Pancreas (tissue), 10 donors: ENCODE measurements at regions not wholly inside any gene's neighbourhood (a gene's known extent, or its start where the extent isn't known, plus 50 kb on each side); places are given as distances from the start of the nearest gene placed in this dataset.
"Not testable (repeated sequence)": the region's sequence is repeated elsewhere in the genome, so short reads cannot be mapped to it uniquely, and the experiment has no call there.

Experiments
- ATAC-seq, 4 donors: fragments of 200-7000 bp; cut with Tn5 transposase; one replicate each; pipeline versions ENCODE4 v1.8.0 to v1.9.1; 2020; ENCODE audit warnings: mild to moderate bottlenecking in 4 of 4, moderate library complexity in 4 of 4
- DNase-seq, 6 donors: peaks; one replicate each; pipeline ENCODE4 v3.0.0-alpha.2; 2020
- FAIRE-seq: peaks from 2 replicates; lab custom pipeline; 2012; peaks lifted over from hg19 to GRCh38; lab: Jason Lieb, UNC
- H3K27ac ChIP-seq, 4 donors: fragments of 200-600 bp; sonication (generic); 1 replicate in 3 of 4; 2 replicates in 1 of 4; pipeline versions ENCODE4 v1.5.0 to v1.8.0; 2020
- H3K27me3 ChIP-seq, 4 donors: fragments of 200-600 bp; one replicate each; pipeline ENCODE4 v1.8.0; 2021
- H3K36me3 ChIP-seq, 3 donors: fragments of 200-600 bp; sonication (generic) in 1 of 3; one replicate each; pipeline versions ENCODE4 v1.5.0 to v1.8.0; 2020 to 2021
- H3K4me1 ChIP-seq, 3 donors: fragments of 200-600 bp; one replicate each; pipeline ENCODE4 v1.8.0; 2021
- H3K4me3 ChIP-seq, 4 donors: fragments of 200-600 bp; sonication (generic) in 2 of 4; one replicate each; pipeline versions ENCODE4 v1.5.0 to v1.8.0; 2020 to 2021
- H3K9me3 ChIP-seq, 4 donors: fragments of 200-600 bp; one replicate each; pipeline ENCODE4 v1.8.0; 2021
- CTCF ChIP-seq, 4 donors: fragments of 200-600 bp; sonication (generic) in 3 of 4; IDR thresholded peaks; one replicate each; pipeline versions ENCODE4 v1.5.0 to v1.8.0; 2021; ENCODE audit warnings: antibody characterized with exemption in 4 of 4
- WGBS, 2 donors: extraction: QIAGEN DNeasy Blood & Tissue Kit; methylation state at CpG; one replicate each; pipeline ENCODE4 v1.1.7; 2013; 5-methylcytosine and 5-hydroxymethylcytosine counted together
- intact Hi-C, 3 donors: fragments of 100-400 bp; cut with DNase I; formaldehyde crosslinking; loops; one replicate each; pipeline versions ENCODE4 v1.11.1 to v1.14.2; 2022
- donor health status: healthy with polysubstance abuse.
- donor health status: DM: no; HTN: no; CAD: no; lungs with moderate emphysema.
- donor health status: DM: no; HTN: no; CAD: no.
- donor health status: control.
- donor health status: control.
- donor health status: Bipolar disorder and iron deficiency.
- donor health status: DM: yes; HTN: yes; CAD: no.
- donor health status: DM: no; HTN: no; CAD: no.
- donor health status: DM: no; HTN: no; CAD: no.
- donor health status: DM: yes; HTN: yes; CAD: no.

GRCh38 chr14:30410986-30411385 lies 148.0 kb upstream of the G2E3 start:
- no peak overlapping the region for H3K4me3 ChIP-seq
- H3K9me3 ChIP-seq, result no peaks in the 10 kb centered on the region
- FAIRE-seq (no peak), ATAC-seq (no peak), DNase-seq (no peak)
- no peaks in the 10 kb centered on the region for H3K27me3 ChIP-seq
- intact Hi-C loops, result no loop called here
- 71 to 80% methylated on average over 4 of the region's 4 CpGs for WGBS, 2 donors
- no peaks in the 10 kb centered on the region for H3K36me3 ChIP-seq
- H3K27ac ChIP-seq, result no peak overlapping the region
- no peaks in the 10 kb centered on the region for H3K4me1 ChIP-seq
- no peak for TF ChIP-seq CTCF (IDR thresholded peaks at IDR 0.05)

GRCh38 chr14:30413184-30413583 lies 145.8 kb upstream of the G2E3 start:
- FAIRE-seq, H3K27me3 ChIP-seq, H3K36me3 ChIP-seq, H3K4me3 ChIP-seq, ATAC-seq, H3K4me1 ChIP-seq, H3K9me3 ChIP-seq, DNase-seq, H3K27ac ChIP-seq, intact Hi-C loops: not testable (repeated sequence)
- 89 to 92% methylated on average over 8 of the region's 8 CpGs for WGBS, 2 donors

GRCh38 chr14:30417121-30417520 lies 141.8 kb upstream of the G2E3 start:
- FAIRE-seq (no peak), DNase-seq (no peak), ATAC-seq (no peak)
- Histone ChIP-seq H3K36me3 (no peaks in the 10 kb centered on the region), H3K27me3 (no peaks in the 10 kb centered on the region), H3K4me3 (no peak overlapping the region), H3K9me3 (no peaks in the 10 kb centered on the region), H3K4me1 (peaks cover 0 to 4% (median 0%) of the 10 kb centered on the region in 3 donors), H3K27ac (no peak overlapping the region)
- TF ChIP-seq CTCF (IDR thresholded peaks at IDR 0.05), result no peak
- intact Hi-C loops, result no loop called here
- WGBS, 2 donors, result 94 to 99% methylated on average over 1 of the region's 1 CpG

- intact Hi-C loops, result no loop called here
- Histone ChIP-seq H3K4me1 (peaks cover 0 to 4% (median 0%) of the 10 kb centered on the region in 3 donors), H3K4me3 (no peak overlapping the region), H3K9me3 (no peaks in the 10 kb centered on the region), H3K36me3 (no peaks in the 10 kb centered on the region), H3K27me3 (no peaks in the 10 kb centered on the region), H3K27ac (no peak overlapping the region)
- no peak for DNase-seq
- no peak for ATAC-seq
- no peak for TF ChIP-seq CTCF (IDR thresholded peaks at IDR 0.05)
- WGBS, 2 donors, result 45 to 47% methylated on average over 1 of the region's 1 CpG
- FAIRE-seq, result no peak
Measured at GRCh38 chr14:30417999-30418398, 141.0 kb upstream of the G2E3 start.

GRCh38 chr14:30419037-30419436 lies 139.9 kb upstream of the G2E3 start:
- peak in 1 of 4 donors; percentile 24 for ATAC-seq
- Histone ChIP-seq H3K9me3 (no peaks in the 10 kb centered on the region), H3K27ac (no peak overlapping the region), H3K27me3 (no peaks in the 10 kb centered on the region), H3K4me1 (peaks cover 0 to 4% (median 0%) of the 10 kb centered on the region in 3 donors), H3K36me3 (no peaks in the 10 kb centered on the region), H3K4me3 (no peak overlapping the region)
- intact Hi-C loops, result no loop called here
- TF ChIP-seq CTCF (IDR thresholded peaks at IDR 0.05), result no peak
- no peak for DNase-seq
- FAIRE-seq, result no peak
